ENCODE measurements at regions not wholly inside any gene's neighbourhood (a gene's known extent, or its start where the extent isn't known, plus 50 kb on each side); places are given as distances from the start of the nearest gene placed in this dataset.

DNA sequence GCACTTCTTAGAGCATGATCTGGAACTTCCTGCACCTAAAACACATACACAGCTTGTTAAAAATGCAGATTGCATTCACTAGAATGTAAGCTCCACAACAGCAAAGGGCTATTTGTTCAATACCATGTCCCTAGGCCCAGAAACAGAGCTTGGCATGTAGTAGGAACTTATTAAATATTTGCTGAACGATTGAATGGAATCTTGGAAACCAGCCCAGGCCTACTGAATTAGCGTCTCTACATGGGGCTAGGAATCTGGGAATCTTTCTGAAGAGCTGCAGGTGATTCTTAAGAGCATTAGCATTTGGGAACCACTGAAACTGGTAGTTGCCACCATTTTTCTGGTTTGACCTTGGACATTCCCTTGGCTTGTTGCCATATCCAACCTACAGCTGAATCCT, 234.1 kb downstream of the STIM2 start:
- TF ChIP-seq YY1 (IDR thresholded peaks at IDR 0.05; ENCODE audit: insufficient read depth, insufficient read length): no peak
- no peak for TF ChIP-seq ZNF274 (IDR thresholded peaks at IDR 0.05; ENCODE audit: low read depth, low read length)

All from NT2/D1 (cell line).